Mammary epithelial cell (primary cell): ENCODE measurements at regions not wholly inside any gene's neighbourhood (a gene's known extent, or its start where the extent isn't known, plus 50 kb on each side); places are given as distances from the start of the nearest gene placed in this dataset.

Source experiments
- CTCF ChIP-seq, 2 donors: IDR thresholded peaks in 1 of 2; conservative IDR thresholded peaks in 1 of 2; 2 replicates each; pipeline ENCODE4 v1.5.1; 2011 to 2012; ENCODE audit warnings: inconsistent platforms in 2 of 2, low read length in 2 of 2, mild to moderate bottlenecking in 2 of 2, control low read depth in 1 of 2, low read depth in 1 of 2; ENCODE audit not compliant: insufficient read depth in 1 of 2; ENCODE audit errors: extremely low read depth in 1 of 2
- EZH2 ChIP-seq: IDR thresholded peaks from 2 replicates; pipeline ENCODE4 v1.6.1; 2012; ENCODE audit warnings: low read length, inconsistent platforms, borderline replicate concordance

- no peak for TF ChIP-seq CTCF (conservative IDR thresholded peaks at IDR 0.05 in 1 of 2, IDR thresholded peaks at IDR 0.05 in 1 of 2; ENCODE audit: extremely low read depth in 1 of 2, insufficient read depth in 1 of 2, low read depth in 1 of 2, low read length in 2 of 2)
- no peak for TF ChIP-seq EZH2
Observed at GRCh38 chr6:14500809-14501208, 383.2 kb downstream of the CD83 start.
